Mesendoderm (in vitro differentiated cells): ENCODE measurements at regions not wholly inside any gene's neighbourhood (a gene's known extent, or its start where the extent isn't known, plus 50 kb on each side); places are given as distances from the start of the nearest gene placed in this dataset.

Source experiments
- DNase-seq: peaks from one replicate; pipeline ENCODE4 v3.0.0; 2013
- H2AK5ac ChIP-seq: 2 replicates; pipeline ENCODE4 v1.6.1; 2013; ENCODE audit warnings: low read length, inconsistent platforms
- H2BK120ac ChIP-seq: 2 replicates; pipeline ENCODE4 v1.6.1; 2013; ENCODE audit warnings: low read depth, mild to moderate bottlenecking, low read length, moderate library complexity, mixed read lengths
- H2BK15ac ChIP-seq: replicated peaks from 2 replicates; pipeline ENCODE4 v1.6.1; 2013; ENCODE audit warnings: low read depth, mild to moderate bottlenecking, moderate library complexity
- H2BK5ac ChIP-seq: 2 replicates; pipeline ENCODE4 v1.6.1; 2013; ENCODE audit warnings: low read length, inconsistent platforms
- H3K18ac ChIP-seq: 2 replicates; pipeline ENCODE4 v1.6.1; 2013; ENCODE audit warnings: mild to moderate bottlenecking, low read length, mixed read lengths
- H3K23ac ChIP-seq: one replicate; pipeline ENCODE4 v1.6.1; 2013; ENCODE audit warnings: low read length
- H3K27ac ChIP-seq: 2 replicates; pipeline ENCODE4 v1.5.1; 2013; ENCODE audit warnings: low read depth, mild to moderate bottlenecking, inconsistent platforms, low read length, moderate library complexity
- H3K27me3 ChIP-seq: 2 replicates; pipeline ENCODE4 v1.6.1; 2013; ENCODE audit warnings: low read length, control low read depth, mild to moderate bottlenecking, inconsistent platforms; ENCODE audit not compliant: insufficient read depth, poor library complexity
- H3K36me3 ChIP-seq: 2 replicates; pipeline ENCODE4 v1.6.1; 2013; ENCODE audit warnings: low read length, inconsistent platforms; ENCODE audit not compliant: control insufficient read depth, insufficient read depth
- H3K4ac ChIP-seq: one replicate; pipeline ENCODE4 v1.6.1; 2013; ENCODE audit warnings: low read depth, mild to moderate bottlenecking, low read length, moderate library complexity
- H3K4me1 ChIP-seq: 2 replicates; pipeline ENCODE4 v1.6.1; 2013; ENCODE audit warnings: low read depth, low read length, inconsistent platforms; ENCODE audit not compliant: control insufficient read depth
- H3K4me2 ChIP-seq: 2 replicates; pipeline ENCODE4 v1.6.1; 2013; ENCODE audit warnings: low read length
- H3K4me3 ChIP-seq: 2 replicates; pipeline ENCODE4 v1.5.1; 2013; ENCODE audit warnings: mild to moderate bottlenecking, low read length
- H3K56ac ChIP-seq: one replicate; pipeline ENCODE4 v1.6.1; 2013; ENCODE audit warnings: low read length
- H3K79me1 ChIP-seq: 2 replicates; pipeline ENCODE4 v1.6.1; 2013; ENCODE audit warnings: low read length, inconsistent platforms
- H3K79me2 ChIP-seq: 2 replicates; pipeline ENCODE4 v1.6.1; 2013; ENCODE audit warnings: mild to moderate bottlenecking, low read length; ENCODE audit not compliant: control insufficient read depth, insufficient read depth
- H3K9ac ChIP-seq: 2 replicates; pipeline ENCODE4 v1.6.1; 2013; ENCODE audit warnings: low read length, inconsistent platforms
- H4K5ac ChIP-seq: one replicate; pipeline ENCODE4 v1.6.1; 2013; ENCODE audit warnings: low read length
- H4K8ac ChIP-seq: one replicate; pipeline ENCODE4 v1.6.1; 2013; ENCODE audit warnings: low read depth, mild to moderate bottlenecking, control low read depth, low read length, moderate library complexity
- WGBS: extraction: QIAGEN DNeasy Blood & Tissue Kit; methylation state at CpG from one replicate; pipeline ENCODE4 v1.1.7; 2013; ENCODE audit warnings: low lambda C conversion rate, missing lambda C conversion rate; ENCODE audit not compliant: insufficient coverage; ENCODE audit errors: extremely low coverage; 5-methylcytosine and 5-hydroxymethylcytosine counted together

DNA sequence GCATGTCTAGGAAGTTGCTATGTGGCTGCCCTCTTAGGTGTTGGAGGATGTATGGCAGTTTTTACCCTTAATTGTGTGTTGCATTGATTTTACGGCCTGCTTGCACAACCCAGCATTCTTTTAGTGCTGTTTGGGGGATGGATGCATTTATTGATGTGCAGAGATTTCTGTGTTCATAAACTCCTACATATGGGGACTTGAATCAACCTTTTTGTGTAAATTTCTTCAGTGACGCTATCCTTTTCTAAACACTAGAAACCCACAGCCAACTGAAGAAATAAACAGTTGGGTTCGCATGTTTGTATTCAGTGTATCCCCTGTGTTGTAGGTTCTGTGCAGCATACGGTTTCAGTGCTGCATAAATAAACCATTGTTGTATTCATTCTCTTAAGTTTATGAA, 263.7 kb downstream of the RASEF start:
- Histone ChIP-seq H3K4me1 (peaks cover 1% of the 10 kb centered on the region), H4K8ac (no peak overlapping the region), H2AK5ac (no peak overlapping the region), H3K4ac (no peak overlapping the region), H3K79me1 (no peaks in the 10 kb centered on the region), H3K36me3 (no peaks in the 10 kb centered on the region), H2BK5ac (no peak overlapping the region), H4K5ac (no peak overlapping the region), H2BK120ac (no peak overlapping the region), H3K23ac (no peak overlapping the region), H3K79me2 (no peaks in the 10 kb centered on the region), H3K56ac (no peak overlapping the region), H3K4me2 (no peak overlapping the region), H3K27me3 (no peaks in the 10 kb centered on the region), H3K9ac (no peak overlapping the region), H3K4me3 (no peak overlapping the region), H3K18ac (no peak overlapping the region), H3K27ac (no peak overlapping the region), H2BK15ac (no peak overlapping the region)
- no peak for DNase-seq
- WGBS, result no CpG with 5 or more reads among the region's 4 CpGs

DNA sequence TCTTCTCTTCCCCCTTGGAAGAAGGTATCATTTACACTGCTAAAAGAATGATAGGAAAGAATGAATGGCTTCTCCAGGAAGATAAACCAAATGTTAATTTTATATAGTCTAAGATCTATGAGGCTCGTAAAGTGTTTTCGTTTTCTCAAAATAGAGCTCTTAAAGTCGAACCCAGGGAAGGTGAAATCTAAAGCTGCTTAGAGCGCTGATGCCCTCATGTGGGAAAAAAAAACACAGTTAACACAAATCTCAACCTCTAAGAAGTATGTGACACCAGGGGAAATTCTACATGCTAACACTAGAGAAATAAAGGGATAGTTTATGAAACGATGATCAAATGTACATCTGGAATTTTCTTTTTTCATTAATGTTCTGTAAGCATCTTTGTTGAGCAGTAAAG, 257.9 kb downstream of the RASEF start:
- WGBS, result no CpG with 5 or more reads among the region's 5 CpGs
- Histone ChIP-seq H2BK15ac (no peak overlapping the region), H3K56ac (no peak overlapping the region), H3K27ac (no peak overlapping the region), H3K9ac (no peak overlapping the region), H3K79me1 (no peaks in the 10 kb centered on the region), H4K5ac (no peak overlapping the region), H3K4ac (no peak overlapping the region), H2BK5ac (no peak overlapping the region), H3K79me2 (no peaks in the 10 kb centered on the region), H3K4me3 (no peak overlapping the region), H3K4me2 (no peak overlapping the region), H3K23ac (no peak overlapping the region), H3K4me1 (peaks cover 4% of the 10 kb centered on the region), H3K18ac (no peak overlapping the region), H3K36me3 (no peaks in the 10 kb centered on the region), H4K8ac (no peak overlapping the region), H2BK120ac (no peak overlapping the region), H2AK5ac (no peak overlapping the region), H3K27me3 (no peaks in the 10 kb centered on the region)
- peak; percentile 29 for DNase-seq

DNA sequence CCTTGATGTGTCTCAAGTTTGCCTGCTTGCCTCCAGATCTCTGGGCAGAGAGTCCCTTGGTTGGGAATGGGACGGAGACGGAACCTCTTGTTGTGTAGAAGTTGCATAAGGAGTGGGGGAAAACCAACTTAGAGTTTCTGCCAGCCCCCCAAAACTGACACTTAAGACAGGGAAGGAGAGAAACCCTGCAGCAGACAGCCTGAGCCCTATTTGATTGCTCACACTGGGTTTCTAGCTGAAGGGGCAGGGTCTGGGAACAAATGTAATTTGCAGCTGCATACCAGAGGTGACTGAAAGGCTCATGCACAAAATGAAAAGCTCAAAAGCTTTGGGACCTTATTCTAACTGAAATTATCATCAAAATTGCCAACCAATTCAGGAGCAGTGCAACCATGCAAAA, 254.5 kb downstream of the RASEF start:
- Histone ChIP-seq H2BK15ac (no peak overlapping the region), H3K27me3 (no peaks in the 10 kb centered on the region), H4K5ac (no peak overlapping the region), H2BK120ac (no peak overlapping the region), H3K23ac (no peak overlapping the region), H3K4me3 (no peak overlapping the region), H3K36me3 (no peaks in the 10 kb centered on the region), H3K4me1 (peaks cover 4% of the 10 kb centered on the region), H3K56ac (peak overlapping the region; percentile 56), H3K27ac (no peak overlapping the region), H3K4ac (peak overlapping the region; percentile 71), H4K8ac (no peak overlapping the region), H3K79me2 (no peaks in the 10 kb centered on the region), H3K4me2 (no peak overlapping the region), H2BK5ac (no peak overlapping the region), H3K79me1 (no peaks in the 10 kb centered on the region), H3K9ac (no peak overlapping the region), H2AK5ac (no peak overlapping the region), H3K18ac (peak overlapping the region; percentile 65)
- WGBS, result no CpG with 5 or more reads among the region's 2 CpGs
- peak; percentile 60 for DNase-seq

GRCh38 chr9:82810915-82811314, 252.0 kb downstream of the RASEF start:
- Histone ChIP-seq H3K4me2 (no peak overlapping the region), H4K8ac (no peak overlapping the region), H2BK15ac (no peak overlapping the region), H3K79me2 (no peaks in the 10 kb centered on the region), H2BK5ac (no peak overlapping the region), H2BK120ac (no peak overlapping the region), H2AK5ac (no peak overlapping the region), H3K27me3 (no peaks in the 10 kb centered on the region), H3K4me1 (peaks cover 8% of the 10 kb centered on the region), H3K18ac (no peak overlapping the region), H3K27ac (no peak overlapping the region), H3K9ac (no peak overlapping the region), H3K4me3 (no peak overlapping the region), H3K23ac (no peak overlapping the region), H3K36me3 (no peaks in the 10 kb centered on the region), H4K5ac (no peak overlapping the region), H3K56ac (no peak overlapping the region), H3K4ac (no peak overlapping the region), H3K79me1 (no peaks in the 10 kb centered on the region)
- no CpG with 5 or more reads among the region's 1 CpG for WGBS
- peak; percentile 96 for DNase-seq

- H4K5ac ChIP-seq, result no peak overlapping the region
These were observed 243.7 kb downstream of the RASEF start for GRCh38 chr9:82819260-82819659.

GRCh38 chr9:82820186-82820585, 242.8 kb downstream of the RASEF start:
- DNase-seq, result no peak
- Histone ChIP-seq H3K4ac (no peak overlapping the region), H2BK120ac (no peak overlapping the region), H3K4me1 (no peaks in the 10 kb centered on the region), H4K5ac (no peak overlapping the region), H4K8ac (no peak overlapping the region), H3K79me2 (no peaks in the 10 kb centered on the region), H3K18ac (no peak overlapping the region), H3K23ac (no peak overlapping the region), H3K4me3 (no peak overlapping the region), H3K36me3 (no peaks in the 10 kb centered on the region), H2AK5ac (no peak overlapping the region), H3K27ac (no peak overlapping the region), H3K79me1 (no peaks in the 10 kb centered on the region), H3K4me2 (no peak overlapping the region), H2BK5ac (no peak overlapping the region), H3K27me3 (no peaks in the 10 kb centered on the region), H3K9ac (no peak overlapping the region), H3K56ac (no peak overlapping the region), H2BK15ac (no peak overlapping the region)
- WGBS, result no CpG with 5 or more reads among the region's 1 CpG

More at GRCh38 chr9:82819260-82819659, 243.7 kb downstream of the RASEF start:
- no CpG with 5 or more reads among the region's 2 CpGs for WGBS
- Histone ChIP-seq H3K4me3 (no peak overlapping the region), H3K27ac (no peak overlapping the region), H3K4me2 (no peak overlapping the region), H3K4ac (no peak overlapping the region), H3K4me1 (no peaks in the 10 kb centered on the region), H4K8ac (no peak overlapping the region), H3K18ac (no peak overlapping the region), H3K79me2 (no peaks in the 10 kb centered on the region), H3K23ac (no peak overlapping the region), H2BK15ac (no peak overlapping the region), H3K79me1 (no peaks in the 10 kb centered on the region), H3K27me3 (no peaks in the 10 kb centered on the region), H3K36me3 (no peaks in the 10 kb centered on the region), H2BK120ac (no peak overlapping the region), H2BK5ac (no peak overlapping the region), H3K56ac (no peak overlapping the region), H2AK5ac (no peak overlapping the region), H3K9ac (no peak overlapping the region)
- DNase-seq, result no peak
